ENCODE measurements at regions not wholly inside any gene's neighbourhood (a gene's known extent, or its start where the extent isn't known, plus 50 kb on each side); places are given as distances from the start of the nearest gene placed in this dataset.

DNA sequence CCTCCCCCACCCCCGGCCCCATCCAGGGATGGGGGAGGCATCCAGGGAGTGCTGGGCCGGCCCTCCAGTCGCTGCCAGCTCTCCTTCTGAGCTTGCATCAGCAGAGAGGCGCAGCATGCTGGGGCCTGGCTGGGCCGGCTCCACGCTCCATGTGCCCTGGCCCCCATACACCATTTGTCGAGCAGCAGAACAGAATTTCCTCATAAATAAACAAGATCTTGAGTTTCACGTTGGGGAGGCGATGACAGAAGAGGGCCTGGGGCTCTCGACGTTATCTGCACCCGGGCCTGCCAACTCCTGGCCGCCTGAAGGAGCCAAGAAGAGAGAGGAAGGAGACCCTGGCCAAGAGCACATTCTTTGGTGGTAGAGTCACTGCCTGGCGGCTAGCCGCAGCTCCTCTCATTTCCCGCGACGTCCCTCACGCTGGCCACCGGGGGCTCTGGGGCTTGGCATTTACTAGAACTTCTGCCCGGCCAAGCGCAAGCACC lies 177.0 kb downstream of the FGF18 start:
- Histone ChIP-seq H3K27ac (ENCODE audit: insufficient read depth, low read length) (peak overlapping the region; percentile 87), H3K14ac (replicated peaks; ENCODE audit: low read depth, low read length) (no peak overlapping the region), H3K23ac (ENCODE audit: low read depth, low read length) (peak overlapping the region; percentile 64; the same call in 1 of the 2 replicates), H3K27me3 (ENCODE audit: control insufficient read depth, insufficient read depth, low read length) (peaks cover 5% of the 10 kb centered on the region; the same call in 1 of the 2 replicates), H4K20me1 (ENCODE audit: insufficient read depth, low read length) (peaks cover 3% of the 10 kb centered on the region; the same call in 1 of the 2 replicates), H3K36me3 (ENCODE audit: control insufficient read depth, insufficient read depth, low read length) (no peaks in the 10 kb centered on the region), H3K4me3 (ENCODE audit: insufficient read depth, low read depth, low read length) (no peak overlapping the region), H3K4ac (ENCODE audit: low read depth, low read length) (peak overlapping the region; percentile 89), H2BK20ac (ENCODE audit: low read depth, low read length) (no peak overlapping the region), H3K9ac (ENCODE audit: low read depth, low read length) (peak overlapping the region; percentile 23; the same call in 1 of the 2 replicates), H2AK9ac (replicated peaks; ENCODE audit: low read depth, low read length, poor library complexity) (peak overlapping the region; percentile 81), H2BK15ac (ENCODE audit: low read depth, low read length) (peak overlapping the region; percentile 33; the same call in 2 of the 3 replicates), H2AFZ (replicated peaks; ENCODE audit: low read length, poor library complexity) (peak overlapping the region; percentile 84), H3K18ac (ENCODE audit: low read depth, low read length) (no peak overlapping the region; the same call in 1 of the 2 replicates), H2AK5ac (ENCODE audit: low read depth, low read length) (peak overlapping the region; percentile 50; the same call in 1 of the 2 replicates), H4K5ac (ENCODE audit: low read depth, low read length) (no peak overlapping the region), H3K9me1 (ENCODE audit: insufficient read depth, low read length) (no peaks in the 10 kb centered on the region; the same call in 1 of the 2 replicates), H3K56ac (ENCODE audit: extremely low read depth, insufficient read depth, low read length) (peak overlapping the region; percentile 72; the same call in 1 of the 2 replicates), H3K79me1 (ENCODE audit: low read depth in 1 of 2, low read length in 2 of 2) (no peaks in the 10 kb centered on the region), H3K4me2 (ENCODE audit: low read depth, low read length) (no peak overlapping the region; the same call in 1 of the 2 replicates), H4K91ac (ENCODE audit: insufficient read depth, low read depth, low read length) (peak overlapping the region; percentile 85; the same call in 1 of the 2 replicates), H2BK120ac (ENCODE audit: low read depth, low read length) (peak overlapping the region; percentile 80), H2BK5ac (ENCODE audit: low read depth, low read length, poor library complexity, severe bottlenecking) (peak overlapping the region; percentile 63), H3K9me3 (ENCODE audit: control insufficient read depth, insufficient read depth, low read length) (no peaks in the 10 kb centered on the region), H4K8ac (ENCODE audit: low read depth in 2 of 2, low read length in 2 of 2) (peak overlapping the region; percentile 16 to 80; a peak in 1 of 4 replicates), H3K4me1 (ENCODE audit: control insufficient read depth, insufficient read depth, low read length) (peaks cover 8% of the 10 kb centered on the region)
- 0% methylated on average over 1 of the region's 22 CpGs; no CpG with 5 or more reads in 1 of the 2 experiments for WGBS, 2 experiments (ENCODE audit: extremely low coverage in 2 of 2, insufficient read length in 1 of 2)
- peak; percentile 94 for DNase-seq
- intact Hi-C loops (cut with micrococcal nuclease), result loop anchor here (5.0 to 10.0 kb wide), 2 partner anchors 104 to 182 kb away; partner anchors contain the start of gene FGF18
- peak; percentile 92 for ATAC-seq (ENCODE audit: low read depth)
- POLR2A ChIA-PET (ENCODE audit: unreplicated experiment), result interaction anchor here (0.6 kb wide), 1 partner anchor 51 kb away, joined by 3 read pairs; no protein-coding TSS in a partner anchor
- BruUV-seq (replicated peaks), result no TSS peak
- in situ Hi-C loops (cut with MboI; ENCODE audit: low sequenced_read_pairs), result no loop called here
- dilution Hi-C loops (cut with HindIII; ENCODE audit: low sequenced_read_pairs, unreplicated experiment), result no loop called here
- CTCF ChIA-PET, result interaction anchor here (0.7 to 1.2 kb wide), 4 partner anchors 10 to 78 kb away, joined by 3 to 5 read pairs (median 3); no protein-coding TSS in a partner anchor
- no peak for TF ChIP-seq CHD1 (IDR thresholded peaks at IDR 0.05; ENCODE audit: low read depth, low read length)
- TF ChIP-seq CEBPB (IDR thresholded peaks at IDR 0.05; ENCODE audit: low read depth, low read length), result peak; percentile 67
- peak; percentile 89 for TF ChIP-seq MXI1 (IDR thresholded peaks at IDR 0.05; ENCODE audit: borderline replicate concordance, low read depth, low read length)
- TF ChIP-seq RAD21 (IDR thresholded peaks at IDR 0.05; ENCODE audit: low read length), result no peak; the same call in 1 of the 2 replicates
- TF ChIP-seq, protein P1, sequence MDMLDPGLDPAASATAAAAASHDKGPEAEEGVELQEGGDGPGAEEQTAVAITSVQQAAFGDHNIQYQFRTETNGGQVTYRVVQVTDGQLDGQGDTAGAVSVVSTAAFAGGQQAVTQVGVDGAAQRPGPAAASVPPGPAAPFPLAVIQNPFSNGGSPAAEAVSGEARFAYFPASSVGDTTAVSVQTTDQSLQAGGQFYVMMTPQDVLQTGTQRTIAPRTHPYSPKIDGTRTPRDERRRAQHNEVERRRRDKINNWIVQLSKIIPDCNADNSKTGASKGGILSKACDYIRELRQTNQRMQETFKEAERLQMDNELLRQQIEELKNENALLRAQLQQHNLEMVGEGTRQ (IDR thresholded peaks at IDR 0.05; ENCODE audit: low read depth, low read length), result peak; percentile 66
- TF ChIP-seq FOS (IDR thresholded peaks at IDR 0.05; ENCODE audit: low read depth, low read length), result peak; percentile 32; the same call in 1 of the 2 replicates
- TF ChIP-seq RFX5 (IDR thresholded peaks at IDR 0.05; ENCODE audit: low read depth, low read length), result no peak
- TF ChIP-seq BHLHE40 (IDR thresholded peaks at IDR 0.05; ENCODE audit: low read depth, low read length), result 0 out of 2 replicates have a peak, but pooled peaks have one; percentile 26
- TF ChIP-seq MAZ (IDR thresholded peaks at IDR 0.05; ENCODE audit: borderline replicate concordance, low read depth, low read length), result peak; percentile 90
- TF ChIP-seq MAFK (IDR thresholded peaks at IDR 0.05; ENCODE audit: low read depth, low read length), result no peak
- TF ChIP-seq, protein P2, sequence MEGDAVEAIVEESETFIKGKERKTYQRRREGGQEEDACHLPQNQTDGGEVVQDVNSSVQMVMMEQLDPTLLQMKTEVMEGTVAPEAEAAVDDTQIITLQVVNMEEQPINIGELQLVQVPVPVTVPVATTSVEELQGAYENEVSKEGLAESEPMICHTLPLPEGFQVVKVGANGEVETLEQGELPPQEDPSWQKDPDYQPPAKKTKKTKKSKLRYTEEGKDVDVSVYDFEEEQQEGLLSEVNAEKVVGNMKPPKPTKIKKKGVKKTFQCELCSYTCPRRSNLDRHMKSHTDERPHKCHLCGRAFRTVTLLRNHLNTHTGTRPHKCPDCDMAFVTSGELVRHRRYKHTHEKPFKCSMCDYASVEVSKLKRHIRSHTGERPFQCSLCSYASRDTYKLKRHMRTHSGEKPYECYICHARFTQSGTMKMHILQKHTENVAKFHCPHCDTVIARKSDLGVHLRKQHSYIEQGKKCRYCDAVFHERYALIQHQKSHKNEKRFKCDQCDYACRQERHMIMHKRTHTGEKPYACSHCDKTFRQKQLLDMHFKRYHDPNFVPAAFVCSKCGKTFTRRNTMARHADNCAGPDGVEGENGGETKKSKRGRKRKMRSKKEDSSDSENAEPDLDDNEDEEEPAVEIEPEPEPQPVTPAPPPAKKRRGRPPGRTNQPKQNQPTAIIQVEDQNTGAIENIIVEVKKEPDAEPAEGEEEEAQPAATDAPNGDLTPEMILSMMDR (conservative IDR thresholded peaks at IDR 0.05; ENCODE audit: low read depth, low read length), result peak; percentile 22; the same call in 1 of the 2 replicates
- no peak for TF ChIP-seq NFE2L2 (IDR thresholded peaks at IDR 0.05; ENCODE audit: low read depth, low read length)
- TF ChIP-seq, protein P3, sequence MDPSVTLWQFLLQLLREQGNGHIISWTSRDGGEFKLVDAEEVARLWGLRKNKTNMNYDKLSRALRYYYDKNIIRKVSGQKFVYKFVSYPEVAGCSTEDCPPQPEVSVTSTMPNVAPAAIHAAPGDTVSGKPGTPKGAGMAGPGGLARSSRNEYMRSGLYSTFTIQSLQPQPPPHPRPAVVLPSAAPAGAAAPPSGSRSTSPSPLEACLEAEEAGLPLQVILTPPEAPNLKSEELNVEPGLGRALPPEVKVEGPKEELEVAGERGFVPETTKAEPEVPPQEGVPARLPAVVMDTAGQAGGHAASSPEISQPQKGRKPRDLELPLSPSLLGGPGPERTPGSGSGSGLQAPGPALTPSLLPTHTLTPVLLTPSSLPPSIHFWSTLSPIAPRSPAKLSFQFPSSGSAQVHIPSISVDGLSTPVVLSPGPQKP (IDR thresholded peaks at IDR 0.05; ENCODE audit: borderline replicate concordance, low read depth, low read length), result no peak
- TF ChIP-seq SMC3 (IDR thresholded peaks at IDR 0.05; ENCODE audit: low read depth, low read length), result no peak
